Activated naive CD4-positive, alpha-beta T cell treated with Interleukin-2 at 50 U/mL for 16 hours (primary cell): ENCODE measurements at regions not wholly inside any gene's neighbourhood (a gene's known extent, or its start where the extent isn't known, plus 50 kb on each side); places are given as distances from the start of the nearest gene placed in this dataset.

ENCODE experiments used
- DNase-seq: peaks from one replicate; pipeline ENCODE4 v3.0.0-alpha.2; 2020

GRCh38 chr6:138011413-138011812 is 95.8 kb downstream of the PERP start:
- DNase-seq: no peak

- DNase-seq: no peak
Measured at GRCh38 chr6:138012682-138013081, 94.5 kb downstream of the PERP start.

- no peak for DNase-seq
Measured at GRCh38 chr6:138013959-138014358, 93.3 kb downstream of the PERP start.

- no peak for DNase-seq
Measured at GRCh38 chr6:138017166-138017757, 90.0 kb downstream of the PERP start.

GRCh38 chr6:138018297-138018696 is 88.9 kb downstream of the PERP start:
- no peak for DNase-seq

- no peak for DNase-seq
Measured at GRCh38 chr6:138025528-138025978, 81.7 kb downstream of the PERP start.

- no peak for DNase-seq
Measured at GRCh38 chr6:138026342-138026741, 80.9 kb downstream of the PERP start.

- no peak for DNase-seq
Measured at GRCh38 chr6:138028893-138029292, 78.3 kb downstream of the PERP start.

- no peak for DNase-seq
Measured at GRCh38 chr6:138030872-138031271, 76.3 kb downstream of the PERP start.

GRCh38 chr6:138031417-138031816 is 75.8 kb downstream of the PERP start:
- DNase-seq: no peak

- DNase-seq: no peak
Measured at GRCh38 chr6:138031850-138032249, 75.4 kb downstream of the PERP start.

GRCh38 chr6:138032571-138032970 is 74.6 kb downstream of the PERP start:
- DNase-seq: no peak

GRCh38 chr6:138034229-138034628 is 73.0 kb downstream of the PERP start:
- no peak for DNase-seq

GRCh38 chr6:138035070-138035469 is 72.1 kb downstream of the PERP start:
- DNase-seq: no peak

- DNase-seq: no peak
Measured at GRCh38 chr6:138036111-138036510, 71.1 kb downstream of the PERP start.

- no peak for DNase-seq
Measured at GRCh38 chr6:138037009-138037504, 70.2 kb downstream of the PERP start.

- DNase-seq: no peak
Measured at GRCh38 chr6:138038142-138038870, 68.9 kb downstream of the PERP start.
